Neural crest cell (in vitro differentiated cells): ENCODE measurements at regions not wholly inside any gene's neighbourhood (a gene's known extent, or its start where the extent isn't known, plus 50 kb on each side); places are given as distances from the start of the nearest gene placed in this dataset.

Experiments used
- DNase-seq: peaks from one replicate; pipeline ENCODE4 v3.0.0; 2021; ENCODE audit warnings: low read depth, mixed read lengths, low spot score
- H3K27ac Mint-ChIP-seq: one replicate; pipeline ENCODE4 v1.8.0; 2021; ENCODE audit warnings: mild to moderate bottlenecking, mixed read lengths; ENCODE audit not compliant: unreplicated experiment
- H3K27me3 Mint-ChIP-seq: 2 replicates; pipeline ENCODE4 v1.8.0; 2021; ENCODE audit warnings: low read depth, mild to moderate bottlenecking, mixed read lengths
- H3K36me3 Mint-ChIP-seq: 2 replicates; pipeline ENCODE4 v1.8.0; 2021; ENCODE audit warnings: low read depth, mild to moderate bottlenecking, mixed read lengths
- H3K4me1 Mint-ChIP-seq: 2 replicates; pipeline ENCODE4 v1.8.0; 2021; ENCODE audit warnings: mixed read lengths
- H3K4me3 Mint-ChIP-seq: one replicate; pipeline ENCODE4 v1.8.0; 2021; ENCODE audit warnings: mild to moderate bottlenecking, mixed read lengths
- H3K9me3 Mint-ChIP-seq: 2 replicates; pipeline ENCODE4 v1.8.0; 2021; ENCODE audit warnings: mixed read lengths
- TF ChIP-seq, protein P1 (sequence below): fragments of 200-600 bp; sonication (generic); conservative IDR thresholded peaks from 2 replicates; pipeline ENCODE4 v1.5.0; 2021; ENCODE audit warnings: antibody characterized with exemption, mild to moderate bottlenecking

DNA sequence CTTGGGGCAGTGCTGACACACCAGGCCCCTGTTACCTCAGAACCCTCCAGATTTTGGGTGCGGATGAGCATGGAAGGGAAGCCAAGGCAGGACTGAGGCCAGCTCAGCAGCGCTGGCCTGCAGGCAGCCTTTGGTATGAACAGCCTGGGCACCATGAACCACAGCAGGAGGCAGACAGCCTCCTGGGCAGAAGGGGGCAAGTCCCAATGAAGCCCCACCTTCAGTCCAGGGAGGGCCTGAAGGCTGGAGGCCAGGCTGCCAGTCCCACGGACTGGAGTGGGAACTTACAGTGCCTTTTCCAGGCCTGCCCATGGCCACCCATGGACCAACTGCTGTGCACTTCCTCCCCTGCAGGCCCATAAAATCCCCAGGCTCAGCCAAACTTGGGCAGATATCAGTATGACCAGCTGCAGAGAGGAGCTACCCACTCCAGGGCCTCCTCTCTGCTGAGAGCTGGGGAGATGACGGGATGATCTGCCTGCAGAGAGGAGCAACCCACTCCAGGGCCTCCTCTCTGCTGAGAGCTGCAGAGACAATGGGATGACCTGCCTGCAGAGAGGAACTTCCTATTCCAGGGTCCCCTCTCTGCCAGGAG lies 74.7 kb downstream of the NEURL3 start:
- no peak for DNase-seq
- TF ChIP-seq, protein P1, sequence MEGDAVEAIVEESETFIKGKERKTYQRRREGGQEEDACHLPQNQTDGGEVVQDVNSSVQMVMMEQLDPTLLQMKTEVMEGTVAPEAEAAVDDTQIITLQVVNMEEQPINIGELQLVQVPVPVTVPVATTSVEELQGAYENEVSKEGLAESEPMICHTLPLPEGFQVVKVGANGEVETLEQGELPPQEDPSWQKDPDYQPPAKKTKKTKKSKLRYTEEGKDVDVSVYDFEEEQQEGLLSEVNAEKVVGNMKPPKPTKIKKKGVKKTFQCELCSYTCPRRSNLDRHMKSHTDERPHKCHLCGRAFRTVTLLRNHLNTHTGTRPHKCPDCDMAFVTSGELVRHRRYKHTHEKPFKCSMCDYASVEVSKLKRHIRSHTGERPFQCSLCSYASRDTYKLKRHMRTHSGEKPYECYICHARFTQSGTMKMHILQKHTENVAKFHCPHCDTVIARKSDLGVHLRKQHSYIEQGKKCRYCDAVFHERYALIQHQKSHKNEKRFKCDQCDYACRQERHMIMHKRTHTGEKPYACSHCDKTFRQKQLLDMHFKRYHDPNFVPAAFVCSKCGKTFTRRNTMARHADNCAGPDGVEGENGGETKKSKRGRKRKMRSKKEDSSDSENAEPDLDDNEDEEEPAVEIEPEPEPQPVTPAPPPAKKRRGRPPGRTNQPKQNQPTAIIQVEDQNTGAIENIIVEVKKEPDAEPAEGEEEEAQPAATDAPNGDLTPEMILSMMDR = no peak
- Mint-ChIP-seq H3K27ac (no peak overlapping the region), H3K27me3 (no peaks in the 10 kb centered on the region), H3K4me3 (no peak overlapping the region), H3K9me3 (no peaks in the 10 kb centered on the region), H3K36me3 (no peaks in the 10 kb centered on the region), H3K4me1 (no peaks in the 10 kb centered on the region)

DNA sequence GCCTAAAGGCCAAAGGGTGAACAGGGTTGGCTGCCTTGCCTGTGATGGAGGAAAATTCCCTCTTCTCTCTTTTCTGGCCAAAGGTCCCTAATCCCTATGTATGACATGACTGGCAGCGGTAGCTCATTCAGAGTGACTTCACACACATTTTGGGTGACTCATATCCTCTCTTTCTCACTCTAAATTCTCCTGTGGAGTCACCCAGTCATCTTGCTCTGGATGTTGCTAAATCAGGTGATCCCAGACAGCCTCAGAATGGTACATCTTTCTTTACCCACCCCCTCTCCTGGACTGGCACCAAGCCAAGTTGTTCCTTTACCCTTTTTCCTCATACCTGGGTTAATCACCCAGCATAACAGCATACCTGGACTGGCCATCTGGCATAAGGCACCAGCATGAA lies 77.2 kb downstream of the NEURL3 start:
- Mint-ChIP-seq H3K27ac (no peak overlapping the region), H3K27me3 (no peaks in the 10 kb centered on the region), H3K9me3 (peaks cover 6% of the 10 kb centered on the region), H3K4me3 (no peak overlapping the region), H3K36me3 (no peaks in the 10 kb centered on the region), H3K4me1 (peaks cover 10% of the 10 kb centered on the region)
- no peak for DNase-seq
- TF ChIP-seq, protein P1 = no peak

GRCh38 chr2:96427169-96427568 lies 78.0 kb downstream of the NEURL3 start:
- Mint-ChIP-seq H3K9me3 (peaks cover 6% of the 10 kb centered on the region), H3K27ac (no peak overlapping the region), H3K27me3 (no peaks in the 10 kb centered on the region), H3K4me1 (peaks cover 10% of the 10 kb centered on the region), H3K36me3 (no peaks in the 10 kb centered on the region), H3K4me3 (no peak overlapping the region)
- TF ChIP-seq, protein P1 = no peak
- DNase-seq = no peak

DNA sequence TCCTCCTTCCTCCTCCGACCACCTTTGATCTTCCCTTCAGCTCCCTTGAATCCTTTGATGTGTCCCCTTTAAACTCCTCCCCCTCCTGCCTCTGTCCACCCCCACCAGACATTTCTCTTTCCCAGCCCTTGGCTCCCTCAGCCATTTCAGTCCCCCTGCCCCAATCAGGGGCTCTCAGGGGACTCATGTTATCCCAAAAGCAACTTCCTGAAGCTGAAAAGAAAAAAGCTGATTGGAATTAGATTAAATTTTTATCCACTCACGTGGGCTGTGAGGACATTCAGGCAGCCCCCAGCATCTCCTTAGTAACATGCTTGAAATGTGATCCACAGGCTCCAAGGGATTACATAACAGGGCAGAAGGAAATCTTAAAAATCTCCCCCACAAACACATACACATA lies 81.3 kb downstream of the NEURL3 start:
- Mint-ChIP-seq H3K27me3 (no peaks in the 10 kb centered on the region), H3K36me3 (no peaks in the 10 kb centered on the region), H3K4me1 (peaks cover 10% of the 10 kb centered on the region), H3K9me3 (peaks cover 11% of the 10 kb centered on the region), H3K27ac (peak overlapping the region; percentile 45), H3K4me3 (no peak overlapping the region)
- TF ChIP-seq, protein P1 = no peak
- DNase-seq = no peak
